ENCODE measurements at regions not wholly inside any gene's neighbourhood (a gene's known extent, or its start where the extent isn't known, plus 50 kb on each side); places are given as distances from the start of the nearest gene placed in this dataset.
"Not testable (repeated sequence)": the region's sequence is repeated elsewhere in the genome, so short reads cannot be mapped to it uniquely, and the experiment has no call there.

- TF ChIP-seq EZH2phosphoT487 (IDR thresholded peaks at IDR 0.05; ENCODE audit: low read depth) = not testable (repeated sequence)
- TF ChIP-seq, protein P1, sequence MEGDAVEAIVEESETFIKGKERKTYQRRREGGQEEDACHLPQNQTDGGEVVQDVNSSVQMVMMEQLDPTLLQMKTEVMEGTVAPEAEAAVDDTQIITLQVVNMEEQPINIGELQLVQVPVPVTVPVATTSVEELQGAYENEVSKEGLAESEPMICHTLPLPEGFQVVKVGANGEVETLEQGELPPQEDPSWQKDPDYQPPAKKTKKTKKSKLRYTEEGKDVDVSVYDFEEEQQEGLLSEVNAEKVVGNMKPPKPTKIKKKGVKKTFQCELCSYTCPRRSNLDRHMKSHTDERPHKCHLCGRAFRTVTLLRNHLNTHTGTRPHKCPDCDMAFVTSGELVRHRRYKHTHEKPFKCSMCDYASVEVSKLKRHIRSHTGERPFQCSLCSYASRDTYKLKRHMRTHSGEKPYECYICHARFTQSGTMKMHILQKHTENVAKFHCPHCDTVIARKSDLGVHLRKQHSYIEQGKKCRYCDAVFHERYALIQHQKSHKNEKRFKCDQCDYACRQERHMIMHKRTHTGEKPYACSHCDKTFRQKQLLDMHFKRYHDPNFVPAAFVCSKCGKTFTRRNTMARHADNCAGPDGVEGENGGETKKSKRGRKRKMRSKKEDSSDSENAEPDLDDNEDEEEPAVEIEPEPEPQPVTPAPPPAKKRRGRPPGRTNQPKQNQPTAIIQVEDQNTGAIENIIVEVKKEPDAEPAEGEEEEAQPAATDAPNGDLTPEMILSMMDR (IDR thresholded peaks at IDR 0.05; ENCODE audit: low read depth, low read length) = not testable (repeated sequence)
Observed at GRCh38 chr11:41544902-41545301, 85.5 kb upstream of the LRRC4C start.

All from OCI-LY3 (cell line).